ENCODE measurements at regions not wholly inside any gene's neighbourhood (a gene's known extent, or its start where the extent isn't known, plus 50 kb on each side); places are given as distances from the start of the nearest gene placed in this dataset.

DNA sequence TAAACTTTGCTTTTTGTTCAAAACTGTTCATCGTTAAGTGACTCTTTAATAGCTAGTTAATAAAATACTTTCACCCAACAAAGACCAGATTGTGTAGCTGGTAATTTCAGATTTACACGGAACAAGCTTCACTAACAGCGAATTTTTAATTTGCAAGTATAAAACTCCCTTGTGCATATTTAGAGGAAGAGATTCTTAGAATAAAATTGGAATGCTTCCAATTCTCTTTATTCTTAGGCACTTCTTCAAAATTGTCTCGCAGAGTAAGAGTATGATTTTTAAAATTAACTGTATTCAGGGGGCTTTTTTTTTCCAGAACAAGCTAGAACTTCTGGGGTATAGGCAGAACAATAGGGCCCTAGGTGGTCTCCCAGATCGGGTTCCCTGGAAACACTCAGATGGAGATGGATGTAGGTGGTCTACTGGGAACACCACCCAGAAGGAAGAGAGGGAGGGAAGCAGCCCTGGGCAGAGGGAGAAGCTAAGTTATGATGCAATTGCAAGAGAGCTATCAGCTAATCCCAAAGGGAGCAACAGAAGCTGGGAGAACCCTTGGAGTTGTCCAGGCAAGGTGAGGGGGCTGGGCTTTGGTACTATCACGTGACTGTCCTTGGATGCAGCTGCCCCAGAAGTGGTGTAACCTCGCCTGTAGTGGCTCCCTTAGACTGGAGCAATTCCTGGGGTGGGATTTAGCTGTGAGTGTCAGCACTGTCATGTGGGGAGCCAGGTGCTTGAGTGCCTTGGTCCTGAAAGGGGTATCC lies 151.7 kb upstream of the ASB18 start:
- H3K4me3 ChIP-seq (ENCODE audit: low read depth, low read length) = no peak overlapping the region
- TF ChIP-seq, protein P1, sequence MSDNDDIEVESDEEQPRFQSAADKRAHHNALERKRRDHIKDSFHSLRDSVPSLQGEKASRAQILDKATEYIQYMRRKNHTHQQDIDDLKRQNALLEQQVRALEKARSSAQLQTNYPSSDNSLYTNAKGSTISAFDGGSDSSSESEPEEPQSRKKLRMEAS (IDR thresholded peaks at IDR 0.05; ENCODE audit: low read depth, low read length) = no peak
- no peak for TF ChIP-seq POLR2A (IDR thresholded peaks at IDR 0.05; ENCODE audit: extremely low read depth, insufficient read length)
- TF ChIP-seq, protein P2, sequence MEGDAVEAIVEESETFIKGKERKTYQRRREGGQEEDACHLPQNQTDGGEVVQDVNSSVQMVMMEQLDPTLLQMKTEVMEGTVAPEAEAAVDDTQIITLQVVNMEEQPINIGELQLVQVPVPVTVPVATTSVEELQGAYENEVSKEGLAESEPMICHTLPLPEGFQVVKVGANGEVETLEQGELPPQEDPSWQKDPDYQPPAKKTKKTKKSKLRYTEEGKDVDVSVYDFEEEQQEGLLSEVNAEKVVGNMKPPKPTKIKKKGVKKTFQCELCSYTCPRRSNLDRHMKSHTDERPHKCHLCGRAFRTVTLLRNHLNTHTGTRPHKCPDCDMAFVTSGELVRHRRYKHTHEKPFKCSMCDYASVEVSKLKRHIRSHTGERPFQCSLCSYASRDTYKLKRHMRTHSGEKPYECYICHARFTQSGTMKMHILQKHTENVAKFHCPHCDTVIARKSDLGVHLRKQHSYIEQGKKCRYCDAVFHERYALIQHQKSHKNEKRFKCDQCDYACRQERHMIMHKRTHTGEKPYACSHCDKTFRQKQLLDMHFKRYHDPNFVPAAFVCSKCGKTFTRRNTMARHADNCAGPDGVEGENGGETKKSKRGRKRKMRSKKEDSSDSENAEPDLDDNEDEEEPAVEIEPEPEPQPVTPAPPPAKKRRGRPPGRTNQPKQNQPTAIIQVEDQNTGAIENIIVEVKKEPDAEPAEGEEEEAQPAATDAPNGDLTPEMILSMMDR (IDR thresholded peaks at IDR 0.05; ENCODE audit: low read depth, low read length) = no peak
- TF ChIP-seq MYC (IDR thresholded peaks at IDR 0.05; ENCODE audit: low read depth, low read length) = no peak
- no peak for DNase-seq (ENCODE audit: low read depth)

GRCh38 chr2:236417150-236417549 lies 152.5 kb upstream of the ACKR3 start:
- TF ChIP-seq, protein P2 (IDR thresholded peaks at IDR 0.05; ENCODE audit: low read depth, low read length) = no peak
- TF ChIP-seq, protein P1 (IDR thresholded peaks at IDR 0.05; ENCODE audit: low read depth, low read length) = no peak
- TF ChIP-seq MYC (IDR thresholded peaks at IDR 0.05; ENCODE audit: low read depth, low read length) (no peak), POLR2A (IDR thresholded peaks at IDR 0.05; ENCODE audit: extremely low read depth, insufficient read length) (no peak)
- no peak overlapping the region for H3K4me3 ChIP-seq (ENCODE audit: low read depth, low read length)
- DNase-seq (ENCODE audit: low read depth) = no peak

DNA sequence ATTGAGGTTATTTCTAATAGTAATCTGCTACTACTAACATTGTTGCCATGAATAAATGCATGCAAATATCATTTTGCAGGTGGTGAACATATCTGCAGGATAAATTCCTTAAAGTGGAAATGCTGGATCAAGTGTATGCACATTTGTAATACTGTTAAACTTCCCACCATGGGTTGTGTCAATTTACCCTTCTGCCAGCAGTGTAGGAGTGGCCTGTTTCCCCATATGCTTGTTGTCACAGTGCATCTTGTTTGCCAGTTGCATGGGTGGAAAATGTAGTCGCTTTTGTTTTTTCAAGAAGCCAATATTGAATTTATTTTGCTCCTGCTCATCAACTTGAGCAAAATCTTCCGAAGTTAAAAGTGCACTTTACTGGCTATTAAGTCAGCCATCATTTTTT lies 139.0 kb upstream of the ACKR3 start:
- H3K4me3 ChIP-seq (ENCODE audit: low read depth, low read length) = no peak overlapping the region
- TF ChIP-seq, protein P2 (IDR thresholded peaks at IDR 0.05; ENCODE audit: low read depth, low read length) = no peak
- TF ChIP-seq POLR2A (IDR thresholded peaks at IDR 0.05; ENCODE audit: extremely low read depth, insufficient read length) = no peak
- TF ChIP-seq, protein P1 (IDR thresholded peaks at IDR 0.05; ENCODE audit: low read depth, low read length) = no peak
- DNase-seq (ENCODE audit: low read depth) = no peak

- no peak overlapping the region for H3K4me3 ChIP-seq (ENCODE audit: low read depth, low read length)
- DNase-seq (ENCODE audit: low read depth) = no peak
- no peak for TF ChIP-seq MYC (IDR thresholded peaks at IDR 0.05; ENCODE audit: low read depth, low read length)
- TF ChIP-seq, protein P1 (IDR thresholded peaks at IDR 0.05; ENCODE audit: low read depth, low read length) = no peak
- TF ChIP-seq, protein P2 (IDR thresholded peaks at IDR 0.05; ENCODE audit: low read depth, low read length) = no peak
- no peak for TF ChIP-seq POLR2A (IDR thresholded peaks at IDR 0.05; ENCODE audit: extremely low read depth, insufficient read length)
These were observed 135.0 kb upstream of the ACKR3 start for GRCh38 chr2:236434593-236434992.

DNA sequence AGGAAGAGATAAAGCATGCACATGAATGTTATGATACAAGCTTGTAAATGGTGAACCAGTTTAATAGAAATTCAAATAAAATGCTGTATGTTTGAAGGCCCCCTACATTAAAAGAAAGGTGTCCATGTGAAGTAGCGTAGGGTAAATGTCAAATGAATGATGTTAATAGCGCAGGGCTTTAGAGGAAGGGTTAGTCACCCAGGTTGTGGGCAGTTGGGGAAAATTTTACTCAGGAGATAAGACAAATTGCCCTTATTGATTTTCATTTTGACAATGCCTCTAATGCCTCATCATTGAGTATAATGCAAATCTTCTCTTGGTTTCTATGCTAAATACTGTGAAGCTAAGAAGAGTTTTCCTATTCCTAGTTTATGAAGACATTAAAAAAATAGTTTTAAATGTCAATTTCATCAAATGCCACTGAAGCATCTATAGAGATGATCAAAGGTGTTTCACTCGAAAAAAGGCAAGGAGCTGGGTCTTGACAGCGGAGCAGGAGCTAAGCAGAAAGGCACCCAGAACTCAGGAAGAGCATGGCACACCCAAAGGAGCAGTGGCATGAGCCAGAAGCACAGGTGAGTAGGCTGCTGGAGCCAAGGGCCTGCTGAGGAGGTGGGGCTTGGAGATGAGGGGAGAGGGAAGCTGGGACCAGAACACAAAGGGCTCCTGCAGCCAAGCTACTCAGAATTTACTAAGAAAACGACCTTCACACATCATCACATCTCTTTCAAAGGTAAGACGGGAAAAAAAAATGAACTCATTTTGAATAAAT lies 129.3 kb upstream of the ACKR3 start:
- H3K4me3 ChIP-seq (ENCODE audit: low read depth, low read length) = no peak overlapping the region
- no peak for TF ChIP-seq POLR2A (IDR thresholded peaks at IDR 0.05; ENCODE audit: extremely low read depth, insufficient read length)
- no peak for TF ChIP-seq MYC (IDR thresholded peaks at IDR 0.05; ENCODE audit: low read depth, low read length)
- TF ChIP-seq, protein P1 (IDR thresholded peaks at IDR 0.05; ENCODE audit: low read depth, low read length) = no peak
- TF ChIP-seq, protein P2 (IDR thresholded peaks at IDR 0.05; ENCODE audit: low read depth, low read length) = no peak
- no peak for DNase-seq (ENCODE audit: low read depth)

All from NB4 (cell line).